HCT116 (cell line): ENCODE measurements at regions not wholly inside any gene's neighbourhood (a gene's known extent, or its start where the extent isn't known, plus 50 kb on each side); places are given as distances from the start of the nearest gene placed in this dataset.

Source experiments
- ATAC-seq: fragments of 200-7000 bp; cut with Tn5 transposase; 2 replicates; pipeline ENCODE4 v1.9.1; 2020; ENCODE audit warnings: mild to moderate bottlenecking, moderate library complexity
- BruUV-seq: library from RNA; stranded (reverse); fragments of 400-500 nt; replicated peaks from 2 replicates; lab custom pipeline; 2021; lab: Mats Ljungman, UMichigan
- CTCF ChIA-PET: fragments of 300-600 bp; sonication (Branson Sonifier 250); formaldehyde crosslinking; loops from one replicate; lab custom pipeline; 2021; ENCODE audit warnings: antibody characterized with exemption; lab: Charles Lee
- POLR2A ChIA-PET: fragments of 300-600, 350-600 bp; sonication (Branson Sonifier 250); formaldehyde crosslinking; loops from one replicate; lab custom pipeline; 2021; ENCODE audit warnings: antibody characterized with exemption; lab: Charles Lee
- RAD21 ChIA-PET, 2 experiments: fragments of 300-600 bp; sonication (Branson Sonifier 250); formaldehyde crosslinking; loops; one replicate each; lab custom pipeline; 2023; ENCODE audit warnings: low total read pairs in 2 of 2; ENCODE audit not compliant: uncharacterized antibody in 2 of 2, unreplicated experiment in 2 of 2, low non-redundant PET in 1 of 2; lab: Charles Lee
- DNase-seq: peaks from one replicate; pipeline ENCODE4 v3.0.0-alpha.2; 2010; ENCODE audit warnings: low read depth, low spot score
- H2AFZ ChIP-seq: fragments of 200-600 bp; shearing (Covaris generic), sonication (generic); 2 replicates; pipeline ENCODE4 v1.6.1; 2017; ENCODE audit warnings: low read depth, mixed run types, mixed read lengths, antibody characterized with exemption, low read length; ENCODE audit not compliant: poor library complexity, severe bottlenecking
- H3K27ac ChIP-seq: 2 replicates; pipeline ENCODE4 v1.5.1; 2012; ENCODE audit warnings: low read depth, low read length
- H3K27me3 ChIP-seq: fragments of 200-600 bp; sonication (generic); 2 replicates; pipeline ENCODE4 v1.6.1; 2016; ENCODE audit warnings: mixed run types, low read length, mixed read lengths; ENCODE audit not compliant: insufficient read depth
- H3K36me3 ChIP-seq, 2 experiments: fragments of 200-500 bp in 1 of 2; fragments of 200-600 bp in 1 of 2; sonication (Bioruptor generic) in 1 of 2; sonication (generic) in 1 of 2; 2 replicates each; pipeline versions ENCODE4 v1.5.1 to v1.6.1; 2014 to 2016; ENCODE audit warnings: low read length in 2 of 2, inconsistent platforms in 1 of 2, mixed read lengths in 1 of 2, mixed run types in 1 of 2; ENCODE audit not compliant: insufficient read depth in 2 of 2, control insufficient read depth in 1 of 2
- H3K4me1 ChIP-seq, 2 experiments: fragments of 200-600 bp in 1 of 2; sonication (generic) in 1 of 2; 2 replicates each; pipeline versions ENCODE4 v1.5.1 to v1.6.1; 2012 to 2017; ENCODE audit warnings: low read length in 2 of 2, inconsistent platforms in 1 of 2, mild to moderate bottlenecking in 1 of 2, mixed read lengths in 1 of 2, mixed run types in 1 of 2, moderate library complexity in 1 of 2; ENCODE audit not compliant: insufficient read depth in 2 of 2, control insufficient read depth in 1 of 2
- H3K4me2 ChIP-seq: fragments of 200-600 bp; sonication (generic); 2 replicates; pipeline ENCODE4 v1.6.1; 2017; ENCODE audit warnings: mixed run types, low read length, mixed read lengths
- H3K4me3 ChIP-seq, 2 experiments: fragments of 200-600 bp in 1 of 2; sonication (generic) in 1 of 2; replicated peaks in 1 of 2; 2 replicates each; pipeline ENCODE4 v1.5.1; 2011 to 2016; ENCODE audit warnings: low read length in 2 of 2, control low read depth in 1 of 2, low read depth in 1 of 2, mild to moderate bottlenecking in 1 of 2, mixed read lengths in 1 of 2, mixed run types in 1 of 2
- H3K79me2 ChIP-seq: fragments of 200-600 bp; sonication (generic); 2 replicates; pipeline ENCODE4 v1.6.1; 2017; ENCODE audit warnings: mild to moderate bottlenecking, mixed run types, low read length, moderate library complexity, mixed read lengths; ENCODE audit not compliant: insufficient read depth
- H3K9ac ChIP-seq: fragments of 200-600 bp; sonication (generic); 2 replicates; pipeline ENCODE4 v1.6.1; 2016; ENCODE audit warnings: low read length, mixed read lengths
- H3K9me2 ChIP-seq: fragments of 200-600 bp; sonication (generic), shearing (Covaris generic); 2 replicates; pipeline ENCODE4 v1.6.1; 2017; ENCODE audit warnings: mixed run types, mild to moderate bottlenecking, moderate library complexity; ENCODE audit not compliant: insufficient read depth
- H3K9me3 ChIP-seq, 2 experiments: fragments of 200-500 bp in 1 of 2; fragments of 200-600 bp in 1 of 2; sonication (Bioruptor generic) in 1 of 2; sonication (generic) in 1 of 2; 2 replicates each; pipeline ENCODE4 v1.6.1; 2014 to 2017; ENCODE audit warnings: low read length in 2 of 2, mixed read lengths in 2 of 2, inconsistent platforms in 1 of 2, low read depth in 1 of 2, mild to moderate bottlenecking in 1 of 2, mixed run types in 1 of 2, moderate library complexity in 1 of 2; ENCODE audit not compliant: control insufficient read depth in 1 of 2, insufficient read depth in 1 of 2
- H4K20me1 ChIP-seq: fragments of 200-600 bp; sonication (generic), shearing (Covaris generic); 2 replicates; pipeline ENCODE4 v1.6.1; 2017; ENCODE audit warnings: mixed run types, mild to moderate bottlenecking, moderate library complexity; ENCODE audit not compliant: insufficient read depth
- ATF3 ChIP-seq: IDR thresholded peaks from 2 replicates; pipeline ENCODE4 v1.6.1; 2012
- EGR1 ChIP-seq: IDR thresholded peaks from 2 replicates; pipeline ENCODE4 v1.6.1; 2012; ENCODE audit warnings: low read depth
- ELF1 ChIP-seq: IDR thresholded peaks from 2 replicates; pipeline ENCODE4 v1.6.1; 2012; ENCODE audit warnings: low read depth, borderline replicate concordance
- EZH2 ChIP-seq: fragments of 200-600 bp; sonication (generic); IDR thresholded peaks from 2 replicates; pipeline ENCODE4 v1.6.1; 2017; ENCODE audit warnings: antibody characterized with exemption, mixed run types
- EZH2phosphoT487 ChIP-seq: fragments of 200-600 bp; IDR thresholded peaks from 2 replicates; pipeline ENCODE4 v1.6.1; 2018; ENCODE audit warnings: antibody characterized with exemption, borderline replicate concordance
- SIN3A ChIP-seq: IDR thresholded peaks from 2 replicates; pipeline ENCODE4 v1.6.1; 2012; ENCODE audit warnings: low read depth
- SP1 ChIP-seq: IDR thresholded peaks from 2 replicates; pipeline ENCODE4 v1.6.1; 2012; ENCODE audit warnings: low read depth
- SRF ChIP-seq: IDR thresholded peaks from 2 replicates; pipeline ENCODE4 v1.6.1; 2012; ENCODE audit warnings: low read depth
- YY1 ChIP-seq: IDR thresholded peaks from 2 replicates; pipeline ENCODE4 v1.6.1; 2011; ENCODE audit warnings: low read length, low read depth, moderate library complexity, mild to moderate bottlenecking; ENCODE audit not compliant: insufficient replicate concordance; ENCODE audit errors: extremely low read depth
- ZFX ChIP-seq: fragments of 450-650 bp; IDR thresholded peaks from 2 replicates; pipeline ENCODE4 v1.6.1; 2017
- intact Hi-C: fragments of 100-400 bp; cut with micrococcal nuclease; formaldehyde crosslinking; loops from 2 replicates; pipeline ENCODE4 v1.10.0; 2022
- TF ChIP-seq, protein P1 (sequence below): IDR thresholded peaks from 2 replicates; pipeline ENCODE4 v1.6.1; 2012

GRCh38 chr2:217274578-217274977 is 414.7 kb upstream of the TNP1 start:
- H2AFZ ChIP-seq, result no peak overlapping the region
- ChIA-PET RAD21 (no interaction called here), CTCF (no interaction called here), POLR2A (no interaction called here)
- TF ChIP-seq, protein P1, sequence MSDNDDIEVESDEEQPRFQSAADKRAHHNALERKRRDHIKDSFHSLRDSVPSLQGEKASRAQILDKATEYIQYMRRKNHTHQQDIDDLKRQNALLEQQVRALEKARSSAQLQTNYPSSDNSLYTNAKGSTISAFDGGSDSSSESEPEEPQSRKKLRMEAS, result no peak
- no peak for TF ChIP-seq ELF1
- no peak for TF ChIP-seq EZH2phosphoT487
- no peak for TF ChIP-seq EGR1
- no peak for TF ChIP-seq ATF3
- no peak for TF ChIP-seq ZFX
- no peak for TF ChIP-seq EZH2
- no peaks in the 10 kb centered on the region for H3K79me2 ChIP-seq
- no peaks in the 10 kb centered on the region for H3K4me1 ChIP-seq
- no peaks in the 10 kb centered on the region for H4K20me1 ChIP-seq
- no peaks in the 10 kb centered on the region for H3K9me3 ChIP-seq
- H3K4me3 ChIP-seq, result no peak overlapping the region
- ATAC-seq (no peak), DNase-seq (no peak)
- no peak overlapping the region for H3K9ac ChIP-seq
- no peak overlapping the region for H3K27ac ChIP-seq
- BruUV-seq, result no TSS peak
- intact Hi-C loops, result no loop called here
- no peak overlapping the region for H3K4me2 ChIP-seq
- H3K27me3 ChIP-seq, result peaks cover 23% of the 10 kb centered on the region
- H3K36me3 ChIP-seq, result no peaks in the 10 kb centered on the region
- no peaks in the 10 kb centered on the region for H3K9me2 ChIP-seq

GRCh38 chr2:217273851-217274250 is 414.0 kb upstream of the TNP1 start:
- H3K9me3 ChIP-seq, result no peaks in the 10 kb centered on the region
- no peak overlapping the region for H3K27ac ChIP-seq
- ChIA-PET RAD21 (no interaction called here), CTCF (no interaction called here), POLR2A (no interaction called here)
- intact Hi-C loops, result no loop called here
- H3K4me1 ChIP-seq, result no peaks in the 10 kb centered on the region
- ATAC-seq, result no peak
- H3K27me3 ChIP-seq, result peaks cover 22% of the 10 kb centered on the region
- TF ChIP-seq SRF, result no peak
- no peak for TF ChIP-seq SP1
- TF ChIP-seq YY1, result no peak
- no peak for TF ChIP-seq SIN3A
- no peak overlapping the region for H3K4me3 ChIP-seq
- H3K36me3 ChIP-seq, result no peaks in the 10 kb centered on the region
- BruUV-seq, result no TSS peak
- no peaks in the 10 kb centered on the region for H3K79me2 ChIP-seq
- no peaks in the 10 kb centered on the region for H3K9me2 ChIP-seq
- H4K20me1 ChIP-seq, result no peaks in the 10 kb centered on the region
- H3K9ac ChIP-seq, result no peak overlapping the region
- H3K4me2 ChIP-seq, result no peak overlapping the region
- H2AFZ ChIP-seq, result no peak overlapping the region
- no peak for DNase-seq
